ENCODE measurements at regions not wholly inside any gene's neighbourhood (a gene's known extent, or its start where the extent isn't known, plus 50 kb on each side); places are given as distances from the start of the nearest gene placed in this dataset.

GRCh38 chr21:22044431-22044830 lies 1046.2 kb downstream of the NCAM2 start:
- H3K36me3 ChIP-seq: no peaks in the 10 kb centered on the region
- H3K4me1 ChIP-seq: no peaks in the 10 kb centered on the region
- no peak for DNase-seq (ENCODE audit: low spot score in 2 of 2)
- H3K27ac ChIP-seq: no peak overlapping the region
- H3K4me3 ChIP-seq: no peak overlapping the region
- TF ChIP-seq POLR2A (IDR thresholded peaks at IDR 0.05) (no peak), EP300 (IDR thresholded peaks at IDR 0.05) (no peak), POLR2AphosphoS5 (IDR thresholded peaks at IDR 0.05) (no peak), CTCF (IDR thresholded peaks at IDR 0.05) (no peak)
- H3K9me3 ChIP-seq: peaks cover 12% of the 10 kb centered on the region
- no peaks in the 10 kb centered on the region for H3K27me3 ChIP-seq
- WGBS: 87% methylated on average over 2 of the region's 2 CpGs

- Histone ChIP-seq H3K27me3 (no peaks in the 10 kb centered on the region), H3K4me3 (no peak overlapping the region), H3K27ac (no peak overlapping the region), H3K4me1 (no peaks in the 10 kb centered on the region), H3K36me3 (no peaks in the 10 kb centered on the region), H3K9me3 (no peaks in the 10 kb centered on the region)
- TF ChIP-seq CTCF (IDR thresholded peaks at IDR 0.05): no peak
- no peak for TF ChIP-seq POLR2A (IDR thresholded peaks at IDR 0.05)
- no peak for DNase-seq (ENCODE audit: low spot score in 2 of 2)
These were observed 1048.4 kb downstream of the NCAM2 start for GRCh38 chr21:22046576-22046975.

GRCh38 chr21:22056904-22057303 lies 1058.7 kb downstream of the NCAM2 start:
- Histone ChIP-seq H3K27me3 (no peaks in the 10 kb centered on the region), H3K4me3 (no peak overlapping the region), H3K4me1 (no peaks in the 10 kb centered on the region), H3K36me3 (no peaks in the 10 kb centered on the region), H3K27ac (no peak overlapping the region), H3K9me3 (no peaks in the 10 kb centered on the region)
- WGBS: 81% methylated on average over 5 of the region's 5 CpGs
- no peak for DNase-seq (ENCODE audit: low spot score in 2 of 2)
- TF ChIP-seq POLR2AphosphoS5 (IDR thresholded peaks at IDR 0.05) (no peak), EP300 (IDR thresholded peaks at IDR 0.05) (no peak), CTCF (IDR thresholded peaks at IDR 0.05) (no peak), POLR2A (IDR thresholded peaks at IDR 0.05) (no peak)

GRCh38 chr21:22062472-22063139 lies 1064.4 kb downstream of the NCAM2 start:
- Histone ChIP-seq H3K4me3 (no peak overlapping the region), H3K27ac (no peak overlapping the region), H3K4me1 (no peaks in the 10 kb centered on the region), H3K9me3 (no peaks in the 10 kb centered on the region), H3K36me3 (no peaks in the 10 kb centered on the region), H3K27me3 (no peaks in the 10 kb centered on the region)
- DNase-seq (ENCODE audit: low spot score in 2 of 2): no peak
- TF ChIP-seq POLR2AphosphoS5 (IDR thresholded peaks at IDR 0.05) (no peak), POLR2A (IDR thresholded peaks at IDR 0.05) (no peak), EP300 (IDR thresholded peaks at IDR 0.05) (no peak), CTCF (IDR thresholded peaks at IDR 0.05) (no peak)

GRCh38 chr21:22063140-22063539 lies 1064.9 kb downstream of the NCAM2 start:
- no peaks in the 10 kb centered on the region for H3K36me3 ChIP-seq
- no peak for DNase-seq (ENCODE audit: low spot score in 2 of 2)
- no peaks in the 10 kb centered on the region for H3K4me1 ChIP-seq
- WGBS: 60% methylated on average over 2 of the region's 2 CpGs
- H3K27ac ChIP-seq: no peak overlapping the region
- H3K9me3 ChIP-seq: no peaks in the 10 kb centered on the region
- no peak overlapping the region for H3K4me3 ChIP-seq
- TF ChIP-seq POLR2A (IDR thresholded peaks at IDR 0.05) (no peak), CTCF (IDR thresholded peaks at IDR 0.05) (no peak), EP300 (IDR thresholded peaks at IDR 0.05) (no peak), POLR2AphosphoS5 (IDR thresholded peaks at IDR 0.05) (no peak)
- no peaks in the 10 kb centered on the region for H3K27me3 ChIP-seq

Measured in suprapubic skin (tissue), 4 donors.